ENCODE measurements at regions not wholly inside any gene's neighbourhood (a gene's known extent, or its start where the extent isn't known, plus 50 kb on each side); places are given as distances from the start of the nearest gene placed in this dataset.

DNA sequence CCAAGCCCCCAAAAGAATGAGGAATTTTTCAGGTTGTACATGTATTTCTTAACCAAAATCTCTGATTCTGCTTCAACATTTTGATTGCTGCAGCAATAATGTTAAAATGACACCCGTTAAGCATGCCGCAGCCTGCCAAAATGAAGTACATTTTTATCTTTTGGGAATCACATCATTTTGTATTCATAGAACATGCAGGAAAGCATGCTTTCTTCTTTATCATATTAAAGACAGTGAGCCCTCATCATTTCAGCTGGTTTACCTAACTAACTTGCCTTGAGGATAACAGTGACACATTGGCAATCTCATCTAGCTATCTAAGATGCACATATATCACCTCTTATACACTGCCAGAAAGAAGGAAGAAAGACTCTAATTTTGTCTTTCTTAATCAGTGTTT, 299.2 kb downstream of the LTN1 start:
- BruUV-seq (replicated peaks), result no TSS peak
- H3K4me3 Mint-ChIP-seq (ENCODE audit: unreplicated experiment), result no peak overlapping the region
- CTCF ChIA-PET, result interaction anchor here (0.7 to 1.6 kb wide), 3 partner anchors 60 to 1849 kb away, joined by 4 to 5 read pairs (median 5); no protein-coding TSS in a partner anchor

DNA sequence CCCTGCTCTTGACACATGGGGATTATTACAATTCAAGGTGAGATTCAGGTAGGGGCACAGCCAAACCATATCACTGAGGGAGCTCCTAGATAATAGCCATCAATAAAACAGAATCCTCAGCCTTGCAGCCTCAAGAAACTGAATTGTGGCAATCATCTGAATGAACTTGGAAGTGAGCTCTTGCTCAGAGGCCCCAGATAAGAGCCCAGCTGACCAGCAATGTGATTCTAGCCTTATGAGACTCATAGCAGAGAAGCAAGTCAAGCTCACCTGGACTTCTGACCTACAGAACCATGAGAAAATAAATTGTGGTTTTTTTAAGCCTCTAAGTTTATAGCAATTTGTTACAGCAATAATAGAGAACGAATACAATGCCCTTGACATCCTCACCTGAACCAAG, 302.5 kb downstream of the LTN1 start:
- Mint-ChIP-seq H3K27ac (ENCODE audit: low read depth, unreplicated experiment) (no peak overlapping the region), H3K9me3 (ENCODE audit: unreplicated experiment) (no peaks in the 10 kb centered on the region), H3K4me1 (ENCODE audit: insufficient read depth, unreplicated experiment) (peaks cover 5% of the 10 kb centered on the region), H3K4me3 (ENCODE audit: unreplicated experiment) (no peak overlapping the region), H3K36me3 (ENCODE audit: insufficient read depth, unreplicated experiment) (no peaks in the 10 kb centered on the region), H3K27me3 (ENCODE audit: insufficient read depth, unreplicated experiment) (no peaks in the 10 kb centered on the region)
- ChIA-PET CTCF (interaction anchor here (0.7 to 1.9 kb wide), 4 partner anchors 8 to 173 kb away, joined by 3 to 7 read pairs (median 4); no protein-coding TSS in a partner anchor), POLR2A (interaction anchor here (1.2 to 2.5 kb wide), 3 partner anchors 9 to 15 kb away, joined by 3 to 8 read pairs (median 6); no protein-coding TSS in a partner anchor)
- no TSS peak for BruUV-seq (replicated peaks)
- intact Hi-C loops (cut with micrococcal nuclease), result no loop called here
- TF ChIP-seq, protein P1, sequence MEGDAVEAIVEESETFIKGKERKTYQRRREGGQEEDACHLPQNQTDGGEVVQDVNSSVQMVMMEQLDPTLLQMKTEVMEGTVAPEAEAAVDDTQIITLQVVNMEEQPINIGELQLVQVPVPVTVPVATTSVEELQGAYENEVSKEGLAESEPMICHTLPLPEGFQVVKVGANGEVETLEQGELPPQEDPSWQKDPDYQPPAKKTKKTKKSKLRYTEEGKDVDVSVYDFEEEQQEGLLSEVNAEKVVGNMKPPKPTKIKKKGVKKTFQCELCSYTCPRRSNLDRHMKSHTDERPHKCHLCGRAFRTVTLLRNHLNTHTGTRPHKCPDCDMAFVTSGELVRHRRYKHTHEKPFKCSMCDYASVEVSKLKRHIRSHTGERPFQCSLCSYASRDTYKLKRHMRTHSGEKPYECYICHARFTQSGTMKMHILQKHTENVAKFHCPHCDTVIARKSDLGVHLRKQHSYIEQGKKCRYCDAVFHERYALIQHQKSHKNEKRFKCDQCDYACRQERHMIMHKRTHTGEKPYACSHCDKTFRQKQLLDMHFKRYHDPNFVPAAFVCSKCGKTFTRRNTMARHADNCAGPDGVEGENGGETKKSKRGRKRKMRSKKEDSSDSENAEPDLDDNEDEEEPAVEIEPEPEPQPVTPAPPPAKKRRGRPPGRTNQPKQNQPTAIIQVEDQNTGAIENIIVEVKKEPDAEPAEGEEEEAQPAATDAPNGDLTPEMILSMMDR (IDR thresholded peaks at IDR 0.05; ENCODE audit: unreplicated experiment), result no peak
- DNase-seq (ENCODE audit: unreplicated experiment), result no peak

More for the DNA sequence above, 299.2 kb downstream of the LTN1 start:
- TF ChIP-seq, protein P1 (IDR thresholded peaks at IDR 0.05; ENCODE audit: unreplicated experiment), result no peak
- Mint-ChIP-seq H3K9me3 (ENCODE audit: unreplicated experiment) (no peaks in the 10 kb centered on the region), H3K4me1 (ENCODE audit: insufficient read depth, unreplicated experiment) (peaks cover 14% of the 10 kb centered on the region), H3K27ac (ENCODE audit: low read depth, unreplicated experiment) (no peak overlapping the region), H3K27me3 (ENCODE audit: insufficient read depth, unreplicated experiment) (no peaks in the 10 kb centered on the region), H3K36me3 (ENCODE audit: insufficient read depth, unreplicated experiment) (peaks cover 4% of the 10 kb centered on the region)
- intact Hi-C loops (cut with micrococcal nuclease), result no loop called here
- DNase-seq (ENCODE audit: unreplicated experiment), result no peak
- POLR2A ChIA-PET, result interaction anchor here (0.6 to 1.3 kb wide), 4 partner anchors 9 to 608 kb away, joined by 3 to 4 read pairs (median 3); no protein-coding TSS in a partner anchor

- ChIA-PET POLR2A (interaction anchor here (0.6 to 4.9 kb wide), 6 partner anchors 9 to 456 kb away, joined by 3 to 27 read pairs (median 16); no protein-coding TSS in a partner anchor), CTCF (interaction anchor here (1.2 to 1.9 kb wide), 4 partner anchors 9 to 171 kb away, joined by 3 to 7 read pairs (median 4); no protein-coding TSS in a partner anchor)
- no peak overlapping the region for H3K27ac Mint-ChIP-seq (ENCODE audit: low read depth, unreplicated experiment)
- intact Hi-C loops (cut with micrococcal nuclease), result loop anchor here (10.0 kb wide), 1 partner anchor 54 kb away; no protein-coding TSS in a partner anchor
- DNase-seq (ENCODE audit: unreplicated experiment), result no peak
- H3K4me1 Mint-ChIP-seq (ENCODE audit: insufficient read depth, unreplicated experiment), result peaks cover 5% of the 10 kb centered on the region
- no peaks in the 10 kb centered on the region for H3K27me3 Mint-ChIP-seq (ENCODE audit: insufficient read depth, unreplicated experiment)
- H3K9me3 Mint-ChIP-seq (ENCODE audit: unreplicated experiment), result no peaks in the 10 kb centered on the region
- BruUV-seq (replicated peaks), result no TSS peak
- H3K36me3 Mint-ChIP-seq (ENCODE audit: insufficient read depth, unreplicated experiment), result no peaks in the 10 kb centered on the region
- H3K4me3 Mint-ChIP-seq (ENCODE audit: unreplicated experiment), result no peak overlapping the region
- TF ChIP-seq, protein P1 (IDR thresholded peaks at IDR 0.05; ENCODE audit: unreplicated experiment), result no peak
These were observed 304.3 kb downstream of the LTN1 start for GRCh38 chr21:28688381-28688780.

- Mint-ChIP-seq H3K4me3 (ENCODE audit: unreplicated experiment) (no peak overlapping the region), H3K27me3 (ENCODE audit: insufficient read depth, unreplicated experiment) (no peaks in the 10 kb centered on the region), H3K36me3 (ENCODE audit: insufficient read depth, unreplicated experiment) (no peaks in the 10 kb centered on the region), H3K4me1 (ENCODE audit: insufficient read depth, unreplicated experiment) (peaks cover under 1% of the 10 kb centered on the region), H3K27ac (ENCODE audit: low read depth, unreplicated experiment) (no peak overlapping the region), H3K9me3 (ENCODE audit: unreplicated experiment) (no peaks in the 10 kb centered on the region)
- peak; percentile 57 for DNase-seq (ENCODE audit: unreplicated experiment)
- ChIA-PET POLR2A (interaction anchor here (0.7 to 4.9 kb wide), 8 partner anchors 10 to 106 kb away, joined by 3 to 27 read pairs (median 10); no protein-coding TSS in a partner anchor), CTCF (interaction anchor here (0.5 to 1.2 kb wide), 5 partner anchors 12 to 1041 kb away, joined by 3 to 5 read pairs (median 3); no protein-coding TSS in a partner anchor)
- intact Hi-C loops (cut with micrococcal nuclease), result loop anchor here (10.0 kb wide), 1 partner anchor 53 kb away; no protein-coding TSS in a partner anchor
- no TSS peak for BruUV-seq (replicated peaks)
- TF ChIP-seq, protein P1 (IDR thresholded peaks at IDR 0.05; ENCODE audit: unreplicated experiment), result no peak
These were observed 305.1 kb downstream of the LTN1 start for GRCh38 chr21:28687586-28687985.

Data from MCF 10A (cell line).